GM19239 (cell line): ENCODE measurements at regions not wholly inside any gene's neighbourhood (a gene's known extent, or its start where the extent isn't known, plus 50 kb on each side); places are given as distances from the start of the nearest gene placed in this dataset.

Source experiments
- DNase-seq: peaks from one replicate; pipeline ENCODE4 v3.0.0; 2011; ENCODE audit warnings: low spot score; ENCODE audit not compliant: insufficient read length
- FAIRE-seq: peaks from 2 replicates; lab custom pipeline; 2011; peaks lifted over from hg19 to GRCh38; lab: Jason Lieb, UNC

DNA sequence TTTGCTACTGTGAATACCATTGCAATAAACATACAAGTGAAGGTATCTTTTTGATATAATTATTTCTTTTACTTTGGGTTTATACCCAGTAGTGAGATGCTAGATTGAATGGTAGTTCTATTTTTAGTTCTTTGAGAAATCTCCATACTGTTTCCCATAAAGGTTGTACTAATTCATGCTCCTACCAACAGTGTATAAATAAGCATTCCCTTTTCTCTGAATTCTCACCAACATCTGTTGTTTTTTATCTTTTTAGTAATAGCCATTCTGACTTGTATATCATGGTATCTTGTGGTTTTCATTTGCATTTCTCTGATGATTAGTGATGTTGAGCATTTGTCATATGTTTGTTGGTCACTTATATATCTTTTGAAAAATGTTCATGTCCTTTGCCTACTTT, 183.6 kb upstream of the LRFN2 start:
- DNase-seq (no peak), FAIRE-seq (no peak)

DNA sequence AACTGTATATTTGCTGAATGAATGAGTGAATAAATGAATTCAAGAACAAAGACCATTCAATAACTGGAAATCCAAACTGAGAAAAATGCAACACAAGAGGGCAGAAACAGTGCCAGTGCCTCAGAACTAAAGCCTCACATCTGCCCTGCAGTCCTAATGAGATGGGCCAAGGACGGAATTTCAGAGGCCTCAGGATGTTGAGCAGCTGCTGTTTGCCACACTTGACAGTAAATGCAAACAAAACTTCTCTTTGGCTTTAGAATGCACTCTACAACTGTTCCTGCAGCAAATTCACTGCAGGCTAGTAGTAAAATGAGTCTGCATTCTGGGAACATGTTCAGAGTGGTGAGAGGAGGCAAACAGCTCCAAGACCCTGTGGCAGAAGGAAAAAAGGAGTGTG, 177.6 kb upstream of the LRFN2 start:
- FAIRE-seq, result no peak
- DNase-seq, result no peak

DNA sequence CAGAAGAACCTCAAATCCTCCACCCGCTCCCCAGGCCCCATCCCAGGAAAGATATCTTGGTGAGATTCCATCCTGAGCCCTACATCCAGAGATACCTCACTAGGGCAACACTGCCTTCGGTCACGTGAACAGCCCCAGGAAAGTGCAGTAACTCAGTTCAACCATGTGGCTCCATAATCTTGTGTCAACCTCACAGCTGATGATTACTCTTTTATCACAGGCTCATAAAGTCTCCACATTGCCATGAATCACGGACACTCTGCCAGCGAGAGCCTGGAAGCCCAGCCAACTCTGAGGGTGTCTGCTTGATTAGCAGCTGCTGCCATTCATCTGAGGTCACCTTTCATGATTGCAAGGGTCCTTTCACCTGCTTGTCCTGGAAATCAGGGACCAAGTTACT, 175.8 kb upstream of the LRFN2 start:
- DNase-seq, result no peak
- FAIRE-seq, result no peak

DNA sequence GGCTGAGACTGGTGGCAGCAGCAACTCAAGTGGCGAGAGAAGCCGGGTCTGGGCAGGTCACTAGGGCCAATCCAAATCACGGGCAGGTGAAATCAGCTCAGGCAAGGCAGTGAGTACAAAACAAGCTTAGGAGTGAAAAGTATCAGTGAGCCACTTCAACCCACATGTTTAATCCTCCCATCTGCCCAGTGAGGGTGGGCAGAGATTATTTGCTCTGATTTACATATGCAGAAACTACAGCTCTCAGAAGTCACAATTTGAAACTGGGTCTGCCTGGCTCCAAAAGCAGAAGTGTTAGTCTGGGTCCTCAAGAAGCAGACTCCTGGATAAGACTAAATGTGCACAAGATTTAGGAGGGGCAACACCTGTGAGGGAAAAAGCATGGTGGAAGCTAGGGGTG, 173.7 kb upstream of the LRFN2 start:
- DNase-seq, result no peak
- no peak for FAIRE-seq

DNA sequence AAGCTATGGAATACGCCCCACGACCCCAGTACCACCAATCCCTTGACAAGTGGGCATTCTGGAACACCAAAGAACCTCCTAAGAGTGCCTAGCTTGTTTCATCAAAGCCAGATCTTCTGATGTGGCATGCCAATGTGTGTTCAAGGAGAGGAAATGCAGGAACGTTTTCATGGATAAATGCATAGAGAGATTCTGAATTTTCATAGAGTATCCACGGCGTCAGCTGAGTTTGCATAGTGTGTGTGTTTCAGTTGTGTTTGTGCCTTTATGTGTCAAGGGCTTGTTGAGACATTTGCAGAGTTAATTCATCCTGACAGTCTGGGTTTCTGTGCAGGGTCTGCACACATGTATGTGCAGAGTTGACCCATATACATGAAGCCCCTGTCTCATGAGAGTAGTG, 172.7 kb upstream of the LRFN2 start:
- no peak for DNase-seq
- FAIRE-seq, result no peak

DNA sequence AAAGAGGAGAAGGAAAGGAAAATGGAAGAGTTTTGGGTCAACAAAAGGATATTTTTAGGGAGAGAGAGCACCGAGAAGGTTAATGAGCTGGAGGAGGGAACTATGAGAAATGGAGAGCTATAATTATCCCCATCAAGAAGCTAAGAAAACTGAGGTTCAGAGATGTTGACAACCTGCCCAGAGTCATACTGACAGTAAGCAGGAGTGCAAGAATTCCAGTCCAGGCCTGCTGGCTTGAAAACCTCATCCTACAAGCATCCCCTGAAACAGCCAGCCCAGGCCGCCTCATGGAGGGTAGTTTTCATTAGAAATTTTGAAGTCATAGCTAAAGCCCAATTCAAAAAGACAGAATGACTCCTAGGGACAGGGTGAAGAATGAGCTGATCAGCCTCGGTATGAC, 172.1 kb upstream of the LRFN2 start:
- no peak for DNase-seq
- FAIRE-seq, result no peak

DNA sequence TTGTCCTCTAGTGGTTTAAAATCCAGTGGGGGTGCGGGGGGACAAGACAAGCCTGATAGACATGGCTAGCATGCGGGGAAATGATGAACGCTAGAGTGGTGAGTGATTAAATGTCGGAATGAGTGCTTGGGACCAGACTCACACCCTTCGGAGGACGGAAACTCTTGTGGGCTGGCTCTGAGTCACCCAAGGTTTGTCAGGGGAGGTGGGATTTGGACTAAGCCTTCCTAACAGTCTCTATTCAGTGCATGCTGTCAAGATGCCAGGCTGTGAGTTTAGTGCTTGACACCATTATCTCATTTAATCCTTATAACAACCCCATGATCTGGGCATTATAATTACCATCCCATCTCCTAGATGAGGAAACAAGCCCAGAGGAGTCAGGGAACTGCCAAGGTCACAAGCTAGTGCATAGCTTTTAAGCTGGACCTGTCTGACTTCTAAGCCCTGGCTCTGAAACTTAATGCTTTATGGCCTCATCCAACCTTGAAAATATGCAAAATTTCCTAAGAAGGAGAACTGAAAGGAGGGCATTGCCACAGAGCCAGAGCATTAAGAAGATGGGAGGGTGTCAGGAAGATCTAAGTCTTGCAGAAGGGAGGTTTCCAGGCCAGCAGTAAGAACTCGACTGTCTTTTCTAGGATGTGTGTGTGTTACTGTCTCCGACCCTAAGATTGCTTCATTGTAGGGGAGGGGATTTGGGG, 168.7 kb upstream of the LRFN2 start:
- FAIRE-seq (no peak), DNase-seq (no peak)

DNA sequence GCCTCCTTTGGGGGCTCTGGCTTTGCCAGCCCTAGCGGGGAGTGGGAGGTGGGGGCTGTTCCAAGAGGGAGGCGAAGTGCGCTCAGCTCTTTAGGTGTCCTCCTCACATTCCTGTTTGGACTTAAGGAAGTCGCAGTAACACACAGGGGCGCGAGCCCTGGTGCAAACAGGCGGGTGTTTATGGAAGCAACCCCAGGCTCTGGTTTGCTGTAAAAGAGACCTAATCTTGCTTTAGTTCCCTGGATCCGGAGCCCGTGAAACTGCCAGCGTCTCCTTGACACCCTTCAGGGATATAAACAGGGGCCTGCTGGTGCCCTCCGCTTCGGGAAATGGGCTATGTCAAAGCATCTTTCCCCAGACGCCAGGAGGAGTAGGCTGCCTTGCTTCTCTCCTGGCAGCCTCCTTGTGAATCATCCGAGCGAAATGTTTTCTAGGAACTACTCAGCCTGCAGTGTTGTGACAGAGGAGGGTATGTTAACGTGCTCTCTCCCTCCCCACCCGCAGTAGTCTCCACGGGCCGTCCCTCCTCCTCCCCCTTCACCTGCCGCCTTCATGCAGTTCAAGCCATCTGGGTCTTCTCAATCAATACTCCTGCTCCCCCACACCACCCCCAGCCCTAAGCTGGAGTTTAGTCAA, 168.0 kb upstream of the LRFN2 start:
- no peak for DNase-seq
- FAIRE-seq, result no peak

DNA sequence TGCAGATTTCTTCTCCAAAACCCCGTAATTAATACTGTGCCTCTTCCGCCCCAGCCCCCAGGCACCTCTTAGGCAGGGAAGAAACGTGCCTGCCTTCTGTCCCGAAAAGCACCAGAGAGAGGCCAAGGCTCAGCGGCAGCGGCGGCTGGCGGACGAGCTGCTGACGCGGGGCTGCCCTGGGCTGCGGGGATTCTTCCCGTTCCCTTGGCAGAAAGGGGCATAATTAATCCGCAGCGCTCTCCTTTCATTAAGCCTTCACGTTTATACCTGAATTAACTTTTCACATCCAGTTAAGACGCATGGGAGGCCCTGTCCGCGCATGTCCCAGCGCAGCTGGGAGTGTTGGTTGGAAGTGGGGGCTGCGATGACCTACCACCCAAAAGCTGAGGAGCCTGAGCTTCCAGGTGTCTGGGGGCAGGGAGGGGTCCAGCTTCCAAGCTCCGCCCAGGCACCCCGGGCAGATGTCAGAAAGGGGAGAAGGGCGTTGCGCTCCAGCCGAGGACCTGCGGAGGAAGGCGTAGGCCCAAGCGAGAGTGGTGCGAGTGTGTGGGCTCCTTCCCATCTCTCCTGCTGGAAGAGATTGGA, 167.4 kb upstream of the LRFN2 start:
- DNase-seq, result no peak
- FAIRE-seq, result no peak

DNA sequence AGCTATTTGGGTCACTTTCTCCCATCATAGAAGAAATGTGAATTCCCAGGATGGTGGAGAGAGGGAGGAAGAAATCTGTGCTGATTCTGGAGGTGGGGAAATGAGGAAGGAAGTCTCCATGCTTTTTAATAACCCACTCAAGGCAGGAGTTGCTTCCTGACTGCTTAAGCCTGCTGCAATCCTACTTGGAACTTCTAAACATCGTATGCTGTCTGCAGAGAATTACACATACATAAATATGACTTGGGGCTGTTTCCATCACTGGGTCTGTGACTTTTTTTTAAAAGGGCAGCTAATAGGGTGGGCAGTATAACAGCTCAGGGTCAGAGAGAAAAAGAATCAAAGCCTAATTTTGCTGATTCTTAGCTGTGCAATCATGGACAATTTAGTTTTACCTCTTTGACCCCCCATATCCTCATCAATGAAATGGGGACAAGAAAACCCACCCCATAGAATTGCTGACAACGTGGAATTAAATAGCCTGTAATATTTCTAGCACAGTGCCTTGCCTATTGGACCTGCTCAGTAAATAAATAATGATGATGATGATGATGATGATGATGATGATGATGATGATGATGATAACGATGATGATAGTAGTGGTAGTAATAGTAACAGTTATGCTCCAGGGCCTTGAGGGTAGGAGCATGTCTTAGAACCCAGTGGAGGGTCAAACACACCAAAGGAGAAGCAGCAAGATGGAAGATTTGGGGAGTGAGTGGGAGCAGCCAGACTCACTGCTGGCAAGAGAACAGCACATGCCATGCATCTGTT, 166.7 kb upstream of the LRFN2 start:
- no peak for DNase-seq
- no peak for FAIRE-seq

DNA sequence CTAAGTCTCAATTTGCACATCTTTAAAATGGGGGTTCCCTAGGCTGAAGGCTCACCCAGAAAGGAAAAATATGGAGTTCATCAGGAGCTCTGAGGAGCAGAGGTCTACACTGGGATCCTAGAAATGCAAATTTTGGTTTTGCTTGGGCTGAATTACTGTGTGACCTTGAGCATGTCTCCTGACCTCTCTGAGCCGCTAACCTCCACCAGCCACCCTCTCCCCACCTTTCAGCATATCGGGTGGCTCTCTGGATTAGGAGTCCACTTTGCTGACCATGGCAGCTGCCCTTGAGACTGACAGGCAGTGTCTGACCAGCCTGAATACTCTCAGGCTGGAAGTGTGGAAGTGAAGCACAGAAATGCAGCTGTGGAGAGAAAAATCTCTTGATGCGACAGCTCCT, 165.9 kb upstream of the LRFN2 start:
- FAIRE-seq, result no peak
- DNase-seq, result no peak

DNA sequence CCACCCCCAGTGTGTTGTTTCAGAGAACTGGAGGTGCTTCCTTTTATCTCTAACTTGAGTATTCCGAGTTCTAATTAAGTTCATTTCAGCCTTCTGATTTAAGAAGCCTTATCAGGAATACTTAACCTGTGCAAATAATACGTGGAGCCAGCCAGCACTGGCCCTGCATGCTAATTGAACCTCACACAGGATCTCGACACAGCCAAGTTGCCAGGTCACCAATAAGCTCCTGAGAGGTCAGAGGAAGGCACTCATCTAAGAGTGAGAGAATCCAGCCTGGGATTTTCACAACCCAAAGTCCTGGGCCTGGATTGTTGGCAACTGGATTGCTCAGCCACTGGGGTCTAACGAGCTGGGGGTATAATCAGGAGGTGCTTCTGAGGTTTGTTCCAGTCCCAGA, 157.7 kb upstream of the LRFN2 start:
- DNase-seq, result no peak
- FAIRE-seq, result no peak

DNA sequence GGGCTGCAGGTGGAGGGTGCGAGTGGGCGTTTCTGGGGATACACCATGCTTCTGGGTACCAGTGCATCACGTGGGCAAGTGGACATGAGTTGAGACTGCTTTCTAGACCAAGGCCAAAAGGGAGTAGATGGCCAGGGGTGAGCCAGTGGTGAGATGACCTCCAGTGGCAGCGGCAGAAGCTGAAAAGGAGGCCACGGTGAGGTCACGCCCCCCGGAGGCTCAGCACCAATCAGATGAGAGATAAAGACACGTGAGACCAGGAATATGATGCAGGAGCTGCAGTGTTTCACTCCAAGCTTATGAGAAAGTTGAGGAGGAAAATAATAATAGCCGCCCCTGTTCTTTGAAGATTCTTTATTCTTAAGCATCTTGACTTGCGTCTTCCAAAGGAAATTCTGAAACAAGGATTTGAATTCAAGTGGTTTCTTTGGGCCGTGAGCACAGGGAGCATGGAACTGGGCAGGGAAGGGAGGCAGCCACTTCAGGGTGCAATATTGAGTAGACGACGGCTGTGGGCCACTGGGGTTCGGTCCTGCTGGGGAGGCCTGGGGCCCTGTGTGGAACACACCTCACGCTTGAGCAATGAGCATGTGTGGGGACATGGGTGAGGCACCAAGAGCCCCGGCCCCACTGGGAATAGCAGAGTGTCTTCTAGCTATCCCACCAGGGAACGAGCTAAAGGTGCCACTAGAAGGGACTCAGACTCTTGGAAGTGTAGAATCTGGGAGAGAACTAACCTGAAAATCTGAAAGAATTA, 156.7 kb upstream of the LRFN2 start:
- DNase-seq (no peak), FAIRE-seq (no peak)

DNA sequence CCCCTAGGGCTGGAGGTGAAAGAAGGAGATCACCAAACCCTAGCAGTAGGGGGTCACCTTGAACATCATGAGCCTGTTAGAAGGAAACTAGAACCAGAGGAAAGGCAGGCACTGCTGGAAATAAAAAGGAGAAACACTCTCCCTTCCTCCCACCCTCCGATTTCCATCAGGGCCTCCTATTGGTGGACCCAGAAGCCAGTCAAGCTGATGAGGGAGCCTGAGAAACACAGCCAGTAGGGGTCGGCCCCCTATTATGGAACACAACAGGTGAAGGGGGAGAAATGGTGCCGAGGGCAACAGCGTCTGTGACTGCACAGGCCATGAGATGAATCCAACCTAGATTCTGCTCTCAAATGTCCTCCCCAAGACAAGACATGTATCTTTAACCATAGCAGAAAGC, 156.1 kb upstream of the LRFN2 start:
- FAIRE-seq (no peak), DNase-seq (no peak)

DNA sequence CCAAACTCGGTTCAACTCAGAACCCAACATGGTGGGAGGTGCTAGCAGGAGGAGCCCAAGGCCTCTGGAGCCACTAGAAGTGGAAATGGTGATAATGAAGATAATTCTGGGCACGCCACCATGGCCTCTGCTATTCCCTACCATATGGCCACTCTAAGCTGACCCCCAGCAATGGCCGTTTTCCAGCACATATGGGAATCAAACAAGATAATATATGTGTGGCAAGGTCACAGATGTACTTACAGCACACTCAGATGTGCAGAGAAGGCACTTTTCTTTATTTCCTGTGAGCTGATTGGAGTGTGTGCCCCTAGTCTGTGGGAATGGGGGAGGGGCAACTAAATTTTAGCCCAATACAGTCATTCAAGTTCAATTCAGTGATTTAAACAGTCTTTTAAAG, 153.4 kb upstream of the LRFN2 start:
- no peak for FAIRE-seq
- DNase-seq, result no peak

DNA sequence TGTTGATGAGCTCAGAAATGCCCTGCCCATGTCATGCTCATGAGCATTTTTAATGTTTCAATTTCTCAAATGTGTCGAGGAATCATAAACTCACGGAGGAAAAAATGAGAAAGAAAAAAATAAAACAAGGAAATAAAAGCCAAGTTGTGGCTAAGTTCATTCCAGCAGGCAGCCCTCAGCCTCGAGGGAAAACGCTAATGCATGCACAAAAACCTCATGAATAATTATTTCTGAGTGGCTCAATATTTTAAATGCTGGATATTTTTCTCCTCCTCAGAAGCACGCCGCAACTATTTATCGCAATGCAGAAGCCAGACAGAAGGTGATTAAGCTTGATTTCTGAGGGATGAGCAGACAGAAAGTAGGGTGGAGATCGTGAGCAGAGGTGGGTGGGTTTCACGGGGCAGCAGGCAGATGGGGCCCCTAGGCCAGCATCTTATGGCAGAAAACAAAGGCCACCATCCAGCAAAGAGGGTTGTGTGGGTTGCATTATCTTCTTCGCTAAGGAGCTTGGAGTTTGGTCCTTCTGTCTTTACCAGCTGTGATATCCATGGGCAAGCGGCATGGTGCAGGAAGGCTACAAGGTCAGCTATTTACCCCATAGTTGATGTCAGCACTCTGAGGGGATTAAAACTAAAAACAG, 151.5 kb upstream of the LRFN2 start:
- no peak for DNase-seq
- no peak for FAIRE-seq

DNA sequence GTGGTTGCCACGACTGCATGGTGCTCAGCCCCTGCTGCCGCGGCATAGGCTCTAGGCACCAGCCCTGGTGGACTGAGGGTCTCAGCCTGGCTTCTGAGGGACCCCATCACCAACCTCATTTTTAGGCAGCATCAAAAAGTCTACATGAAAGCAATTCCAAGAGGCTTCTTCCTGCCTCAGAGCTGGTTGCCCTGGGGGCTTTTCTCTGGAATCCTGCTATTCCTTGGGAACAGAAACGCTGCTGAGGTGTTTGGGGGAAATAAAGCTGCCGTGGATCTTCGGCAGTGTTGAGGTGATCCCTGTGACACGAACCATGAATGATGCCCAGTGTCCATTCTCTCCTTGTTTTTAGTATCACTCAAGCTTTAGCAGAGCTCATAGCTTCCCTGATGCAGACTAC, 148.4 kb upstream of the LRFN2 start:
- no peak for FAIRE-seq

DNA sequence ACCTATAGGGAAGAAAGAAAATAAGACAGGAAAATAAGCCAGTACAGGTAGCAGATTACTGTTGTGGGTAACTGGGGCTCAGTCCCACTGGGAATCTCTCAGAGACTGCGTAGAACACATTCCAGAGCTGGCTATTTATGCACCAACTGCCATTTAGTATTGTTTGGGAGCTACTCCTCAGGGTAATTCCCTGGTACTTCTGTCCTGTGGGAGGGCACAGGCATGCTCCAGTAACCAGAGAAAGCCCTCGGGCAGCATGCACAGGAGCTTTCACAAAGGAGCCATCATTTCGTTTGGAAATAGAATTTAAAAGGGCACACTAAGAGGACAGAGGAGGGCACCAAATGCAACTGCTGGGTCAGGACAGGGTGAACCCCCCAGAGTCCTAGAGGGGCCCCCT, 148.0 kb upstream of the LRFN2 start:
- no peak for FAIRE-seq
- no peak for DNase-seq

More for the DNA sequence above, 148.4 kb upstream of the LRFN2 start:
- no peak for DNase-seq

DNA sequence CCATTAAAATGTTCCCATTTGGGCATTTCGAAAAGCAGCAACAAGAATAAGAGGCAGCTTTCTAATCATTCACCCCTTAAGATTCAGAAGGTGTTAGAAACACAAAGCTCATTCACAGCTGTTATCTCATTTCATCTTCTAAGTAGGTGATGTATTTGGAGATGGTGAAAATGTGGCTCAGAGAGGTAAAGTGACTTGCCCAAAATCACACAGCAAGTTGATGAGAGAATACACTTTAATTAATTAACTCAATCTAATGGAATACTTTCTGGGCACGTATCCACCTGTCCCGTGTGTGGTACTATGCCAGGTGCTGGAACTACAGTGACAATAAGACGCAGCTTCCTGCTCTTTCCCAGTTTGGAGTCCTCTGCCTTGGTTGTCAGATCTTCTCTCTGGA, 147.4 kb upstream of the LRFN2 start:
- no peak for DNase-seq
- FAIRE-seq, result no peak

DNA sequence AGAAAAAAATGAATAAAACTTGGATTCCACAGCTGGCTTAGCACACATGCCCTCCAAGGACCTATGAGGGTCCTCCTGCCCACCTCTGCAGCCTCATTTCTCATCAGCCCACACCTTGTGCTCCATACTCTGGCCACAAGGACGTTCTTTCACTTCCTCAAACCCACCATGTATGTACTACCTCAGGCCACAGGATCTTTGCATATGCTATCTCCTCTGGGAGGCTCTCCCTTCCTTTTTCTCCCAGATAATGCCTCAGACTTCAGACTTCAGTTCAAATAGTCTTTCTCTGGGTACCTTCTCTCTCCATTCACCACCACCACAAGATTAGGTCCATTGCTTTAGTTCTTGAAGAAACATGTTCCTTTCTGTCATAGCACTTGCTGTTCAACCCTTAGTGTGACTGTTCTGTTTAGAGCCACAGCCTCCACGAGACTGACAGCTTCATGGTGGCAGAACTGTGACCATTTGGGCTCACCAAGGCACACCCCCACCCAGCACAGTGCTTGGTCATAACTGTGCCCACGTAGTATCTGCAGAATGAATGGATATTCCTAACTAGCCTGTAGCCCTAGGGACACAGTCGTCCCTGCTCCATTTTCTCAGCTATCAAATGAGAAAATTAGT, 146.7 kb upstream of the LRFN2 start:
- DNase-seq (no peak), FAIRE-seq (no peak)
